AG04450 (cell line): ENCODE measurements at regions not wholly inside any gene's neighbourhood (a gene's known extent, or its start where the extent isn't known, plus 50 kb on each side); places are given as distances from the start of the nearest gene placed in this dataset.
A peak's percentile ranks its signal among the peaks of the same experiment; 100 is the strongest.

Experiments
- CTCF ChIA-PET: fragments of 300-600, 350-600 bp; formaldehyde crosslinking; extraction: SDS; loops from one replicate; lab custom pipeline; 2022; ENCODE audit warnings: antibody characterized with exemption, inconsistent platforms; lab: Charles Lee
- POLR2A ChIA-PET: fragments of 350-600 bp; formaldehyde crosslinking; extraction: SDS; loops from one replicate; lab custom pipeline; 2021; ENCODE audit warnings: antibody characterized with exemption, inconsistent platforms; lab: Yijun Ruan, JAX
- DNase-seq: peaks from one replicate; pipeline ENCODE4 v3.0.0-alpha.2; 2011; ENCODE audit warnings: low read depth, low spot score
- H3K27ac ChIP-seq: one replicate; pipeline ENCODE4 v1.5.1; 2012; ENCODE audit warnings: low read depth, low read length, control low read depth
- H3K27me3 ChIP-seq: one replicate; pipeline ENCODE4 v1.6.0; 2012; ENCODE audit warnings: low read length; ENCODE audit not compliant: control insufficient read depth, insufficient read depth
- H3K4me3 ChIP-seq: 2 replicates; pipeline ENCODE4 v1.5.1; 2011; ENCODE audit warnings: mild to moderate bottlenecking, low read depth, low read length, control low read depth
- H3K9me3 ChIP-seq: 2 replicates; pipeline ENCODE4 v1.5.1; 2012; ENCODE audit warnings: low read length; ENCODE audit not compliant: control insufficient read depth, insufficient read depth
- CTCF ChIP-seq: IDR thresholded peaks from 2 replicates; pipeline ENCODE4 v1.5.1; 2011; ENCODE audit warnings: low read depth, low read length, control low read depth, inconsistent platforms

- no peak overlapping the region for H3K4me3 ChIP-seq
- ChIA-PET CTCF (no interaction called here), POLR2A (no interaction called here)
- H3K9me3 ChIP-seq: no peaks in the 10 kb centered on the region
- no peak overlapping the region for H3K27ac ChIP-seq
- H3K27me3 ChIP-seq: no peaks in the 10 kb centered on the region
- no peak for TF ChIP-seq CTCF
- DNase-seq: peak; percentile 23
Measured at GRCh38 chr13:73428137-73428536, 369.3 kb downstream of the KLF5 start.

DNA sequence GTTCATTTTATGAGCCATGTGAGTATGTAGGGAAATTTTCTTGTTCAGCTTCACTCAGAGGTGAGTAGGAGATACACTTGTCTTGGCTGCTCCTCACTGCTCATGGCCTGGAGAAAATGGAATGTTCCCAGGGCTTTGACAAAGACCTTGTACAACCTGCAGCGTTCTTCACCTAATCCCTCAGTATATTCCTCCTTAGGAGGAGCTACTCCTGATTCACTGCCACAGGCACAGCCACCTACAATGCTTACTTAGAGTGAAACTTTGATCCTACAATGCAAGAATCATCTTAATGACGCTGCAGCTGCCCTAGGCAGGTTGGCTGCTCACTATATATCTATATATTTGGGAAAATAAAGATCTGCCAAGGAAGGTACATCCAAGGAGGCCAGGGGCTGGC lies 364.2 kb downstream of the KLF5 start:
- no peak for TF ChIP-seq CTCF
- ChIA-PET CTCF (no interaction called here), POLR2A (no interaction called here)

DNA sequence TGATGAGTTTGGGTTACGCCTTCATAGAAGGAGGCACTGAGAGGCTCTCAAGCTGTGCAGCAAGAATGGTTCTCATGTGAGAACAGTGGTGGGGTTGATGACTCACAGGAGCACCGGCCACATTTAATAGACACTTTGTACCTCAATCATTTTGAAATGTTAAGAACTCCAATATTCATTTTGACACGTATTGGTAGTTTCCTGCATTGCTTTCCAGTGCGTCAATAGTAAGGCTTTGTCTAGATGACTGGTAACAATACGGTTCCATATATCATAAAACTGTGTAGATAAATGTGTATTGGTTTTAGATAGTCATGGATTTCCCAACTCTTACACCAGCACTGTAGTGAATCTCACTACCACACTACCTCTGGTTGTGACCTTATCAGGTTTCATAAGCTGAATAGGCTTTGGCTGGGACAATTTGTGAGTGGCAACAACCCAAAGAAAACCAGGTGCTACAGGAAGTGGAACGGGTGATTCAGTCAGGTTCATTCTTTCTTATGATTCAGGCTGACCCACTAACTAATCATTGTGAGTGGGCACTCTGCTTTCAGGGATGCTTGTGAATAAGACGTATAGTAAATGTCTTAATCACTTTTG lies 362.6 kb downstream of the KLF5 start:
- Histone ChIP-seq H3K27ac (no peak overlapping the region), H3K4me3 (no peak overlapping the region), H3K27me3 (no peaks in the 10 kb centered on the region), H3K9me3 (no peaks in the 10 kb centered on the region)
- no peak for DNase-seq
- ChIA-PET POLR2A (no interaction called here), CTCF (no interaction called here)
- TF ChIP-seq CTCF: no peak

More for the DNA sequence above, 364.2 kb downstream of the KLF5 start:
- Histone ChIP-seq H3K4me3 (no peak overlapping the region), H3K27me3 (no peaks in the 10 kb centered on the region), H3K27ac (no peak overlapping the region), H3K9me3 (no peaks in the 10 kb centered on the region)
- DNase-seq: no peak

- POLR2A ChIA-PET: no interaction called here
- no peak overlapping the region for H3K4me3 ChIP-seq
- no peak overlapping the region for H3K27ac ChIP-seq
- no peaks in the 10 kb centered on the region for H3K9me3 ChIP-seq
- no peaks in the 10 kb centered on the region for H3K27me3 ChIP-seq
- no peak for DNase-seq
- TF ChIP-seq CTCF: no peak
- CTCF ChIA-PET: interaction anchor here (0.7 kb wide), 1 partner anchor 414 kb away, joined by 3 read pairs; no protein-coding TSS in a partner anchor
Measured at GRCh38 chr13:73419186-73419585, 360.4 kb downstream of the KLF5 start.

- no peak overlapping the region for H3K27ac ChIP-seq
- DNase-seq: no peak
- H3K9me3 ChIP-seq: no peaks in the 10 kb centered on the region
- H3K4me3 ChIP-seq: no peak overlapping the region
- ChIA-PET POLR2A (no interaction called here), CTCF (interaction anchor here (0.6 to 1.2 kb wide), 2 partner anchors 357 to 366 kb away, joined by 3 read pairs; no protein-coding TSS in a partner anchor)
- TF ChIP-seq CTCF: peak; percentile 26
- no peaks in the 10 kb centered on the region for H3K27me3 ChIP-seq
Measured at GRCh38 chr13:73417012-73417615, 358.3 kb downstream of the KLF5 start.
